Activated T-cell treated with anti-CD3 and anti-CD28 coated beads for 4 hours (primary cell): ENCODE measurements at regions not wholly inside any gene's neighbourhood (a gene's known extent, or its start where the extent isn't known, plus 50 kb on each side); places are given as distances from the start of the nearest gene placed in this dataset.
"Not testable (repeated sequence)": the region's sequence is repeated elsewhere in the genome, so short reads cannot be mapped to it uniquely, and the experiment has no call there.

Source experiments
- DNase-seq: peaks from one replicate; pipeline ENCODE4 v3.0.0-alpha.2; 2020

- no peak for DNase-seq
Measured at GRCh38 chr13:78133511-78133910, 214.9 kb upstream of the EDNRB start.

- DNase-seq = no peak
Measured at GRCh38 chr13:78131811-78132210, 213.2 kb upstream of the EDNRB start.

- no peak for DNase-seq
Measured at GRCh38 chr13:78131346-78131745, 212.7 kb upstream of the EDNRB start.

GRCh38 chr13:78129823-78130222, 211.2 kb upstream of the EDNRB start:
- no peak for DNase-seq

- no peak for DNase-seq
Measured at GRCh38 chr13:78129359-78129758, 210.7 kb upstream of the EDNRB start.

- peak; percentile 4 for DNase-seq
Measured at GRCh38 chr13:78121459-78122348, 203.1 kb upstream of the EDNRB start.

GRCh38 chr13:78121001-78121400, 202.4 kb upstream of the EDNRB start:
- no peak for DNase-seq

GRCh38 chr13:78120144-78120543, 201.5 kb upstream of the EDNRB start:
- not testable (repeated sequence) for DNase-seq

GRCh38 chr13:78117070-78117469, 198.4 kb upstream of the EDNRB start:
- DNase-seq = not testable (repeated sequence)

GRCh38 chr13:78105656-78106055, 187.0 kb upstream of the EDNRB start:
- no peak for DNase-seq

- no peak for DNase-seq
Measured at GRCh38 chr13:78103936-78104335, 185.3 kb upstream of the EDNRB start.

GRCh38 chr13:78102741-78103140, 184.1 kb upstream of the EDNRB start:
- no peak for DNase-seq

- no peak for DNase-seq
Measured at GRCh38 chr13:78102121-78102677, 183.6 kb upstream of the EDNRB start.

- DNase-seq = no peak
Measured at GRCh38 chr13:78100486-78100885, 181.9 kb upstream of the EDNRB start.

GRCh38 chr13:78098249-78098648, 179.6 kb upstream of the EDNRB start:
- DNase-seq = no peak

- DNase-seq = no peak
Measured at GRCh38 chr13:78096221-78096620, 177.6 kb upstream of the EDNRB start.

GRCh38 chr13:78087966-78088678, 169.5 kb upstream of the EDNRB start:
- DNase-seq = no peak

- DNase-seq = no peak
Measured at GRCh38 chr13:78085434-78086225, 167.0 kb upstream of the EDNRB start.

GRCh38 chr13:78084401-78084800, 165.8 kb upstream of the EDNRB start:
- no peak for DNase-seq

GRCh38 chr13:78078168-78078567, 159.5 kb upstream of the EDNRB start:
- no peak for DNase-seq

- DNase-seq = no peak
Measured at GRCh38 chr13:78067290-78067689, 148.7 kb upstream of the EDNRB start.

- no peak for DNase-seq
Measured at GRCh38 chr13:78065141-78065540, 146.5 kb upstream of the EDNRB start.

- DNase-seq = no peak
Measured at GRCh38 chr13:78061806-78062205, 143.2 kb upstream of the EDNRB start.
